Renal pelvis (tissue), 1 donor: ENCODE measurements at regions not wholly inside any gene's neighbourhood (a gene's known extent, or its start where the extent isn't known, plus 50 kb on each side); places are given as distances from the start of the nearest gene placed in this dataset.
"Not testable (repeated sequence)": the region's sequence is repeated elsewhere in the genome, so short reads cannot be mapped to it uniquely, and the experiment has no call there.

Experiments used
- DNase-seq: peaks from one replicate; pipeline ENCODE4 v3.0.0-alpha.2; 2013

DNA sequence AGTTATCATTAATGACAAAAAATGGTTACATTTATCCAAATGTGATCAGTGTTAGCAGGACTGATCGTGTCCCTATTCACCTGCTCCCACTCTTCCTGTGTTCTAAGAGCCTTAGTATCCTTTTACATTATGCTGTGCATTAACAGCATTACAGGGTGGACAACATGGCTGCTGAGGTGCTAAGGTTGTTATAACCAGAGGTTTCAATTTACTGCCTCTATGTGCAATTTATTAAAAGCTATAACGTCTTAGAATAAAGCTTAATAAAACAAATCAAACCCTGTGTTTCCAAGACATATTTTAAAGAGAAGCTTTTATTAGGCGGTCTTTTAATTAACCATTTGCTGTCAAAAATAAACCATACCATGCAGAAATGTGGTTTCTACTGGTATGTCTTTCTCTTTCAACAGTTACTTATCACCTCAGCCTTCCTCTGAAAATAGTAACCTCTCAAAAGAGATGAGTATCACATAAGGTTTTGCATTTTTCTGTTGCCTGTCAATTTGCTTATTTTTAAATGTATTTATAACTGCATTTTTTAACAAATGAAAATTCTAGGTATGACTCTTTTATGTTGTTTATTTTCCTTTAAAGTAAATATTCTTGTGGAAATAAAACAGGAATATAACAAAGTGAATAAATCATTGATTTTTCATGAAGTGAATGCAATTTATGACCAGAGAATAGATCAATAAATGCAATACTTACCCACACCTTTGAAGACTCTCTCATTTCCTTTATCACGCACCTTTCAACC lies 849.8 kb upstream of the SORCS1 start:
- DNase-seq = no peak

DNA sequence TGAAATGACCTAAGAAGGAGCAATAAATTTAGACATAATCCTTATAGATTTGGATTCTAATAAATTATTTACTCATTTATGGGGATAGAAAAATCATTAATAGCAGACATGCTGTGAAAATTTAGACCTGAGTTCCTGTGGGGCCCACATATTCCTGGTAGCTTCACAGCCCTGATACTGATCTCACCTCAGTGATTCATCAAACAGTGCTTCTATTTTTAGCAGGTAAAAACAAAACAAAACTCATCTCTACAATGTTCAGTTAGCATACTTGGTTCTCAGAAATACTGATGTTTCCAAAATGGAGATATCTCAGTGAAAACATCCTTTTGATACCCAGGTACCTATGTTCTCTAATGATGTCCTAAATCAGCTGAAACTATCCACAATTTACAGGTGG lies 841.1 kb upstream of the SORCS1 start:
- DNase-seq = no peak

DNA sequence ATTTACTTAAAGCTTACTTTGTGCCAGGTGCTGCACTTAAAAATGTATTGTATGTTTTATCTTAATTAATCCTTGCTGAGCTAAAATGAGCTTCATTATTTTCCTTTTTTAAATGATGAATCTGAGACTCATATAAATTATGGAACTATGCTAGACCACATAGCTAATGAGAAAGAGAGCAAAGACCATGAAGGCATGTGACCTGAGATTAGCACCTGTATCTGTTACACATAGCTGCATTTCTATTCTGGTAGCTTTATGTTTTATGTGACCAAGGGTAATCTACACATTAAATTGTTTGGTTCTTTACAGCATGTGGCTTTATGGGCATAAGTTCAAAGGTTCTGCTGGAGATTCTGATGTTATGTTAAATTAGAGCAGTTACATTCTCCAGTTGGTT lies 839.1 kb upstream of the SORCS1 start:
- no peak for DNase-seq

DNA sequence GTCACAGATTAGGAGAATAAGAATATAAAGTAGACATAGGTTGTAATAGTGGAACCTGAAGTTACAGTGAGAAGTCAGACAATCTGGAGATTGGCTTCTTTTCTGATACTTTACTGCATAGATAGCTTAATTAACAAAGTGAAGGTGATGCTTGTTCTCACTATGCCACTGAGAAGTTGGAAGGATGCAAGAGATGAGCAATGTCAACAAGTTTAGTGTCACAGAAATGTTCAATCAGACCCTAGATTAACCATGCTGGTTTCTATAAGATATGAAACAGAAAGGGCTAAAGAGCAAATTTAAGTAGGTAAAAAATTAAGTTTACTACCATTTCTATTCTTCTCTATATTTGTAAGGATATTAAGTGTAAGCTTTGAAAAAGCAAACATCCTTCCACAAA lies 838.6 kb upstream of the SORCS1 start:
- no peak for DNase-seq

DNA sequence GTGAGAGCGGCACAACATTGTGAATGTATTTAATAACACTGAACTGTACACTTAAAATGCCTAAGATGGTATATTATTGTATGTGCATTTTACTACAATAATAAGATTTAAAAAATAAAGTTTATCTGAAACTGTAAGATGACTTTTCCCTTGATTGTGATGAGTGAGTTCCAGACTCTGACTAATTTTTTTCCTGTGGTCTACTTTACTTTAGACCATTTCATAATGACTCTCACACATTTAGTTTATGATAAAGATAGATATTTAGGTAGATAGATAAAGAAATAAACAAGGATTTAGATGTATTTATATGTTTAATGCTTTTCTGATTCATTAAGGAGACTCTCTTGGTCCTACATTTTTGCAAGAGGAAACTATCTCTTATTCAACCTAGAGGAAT lies 835.9 kb upstream of the SORCS1 start:
- no peak for DNase-seq

DNA sequence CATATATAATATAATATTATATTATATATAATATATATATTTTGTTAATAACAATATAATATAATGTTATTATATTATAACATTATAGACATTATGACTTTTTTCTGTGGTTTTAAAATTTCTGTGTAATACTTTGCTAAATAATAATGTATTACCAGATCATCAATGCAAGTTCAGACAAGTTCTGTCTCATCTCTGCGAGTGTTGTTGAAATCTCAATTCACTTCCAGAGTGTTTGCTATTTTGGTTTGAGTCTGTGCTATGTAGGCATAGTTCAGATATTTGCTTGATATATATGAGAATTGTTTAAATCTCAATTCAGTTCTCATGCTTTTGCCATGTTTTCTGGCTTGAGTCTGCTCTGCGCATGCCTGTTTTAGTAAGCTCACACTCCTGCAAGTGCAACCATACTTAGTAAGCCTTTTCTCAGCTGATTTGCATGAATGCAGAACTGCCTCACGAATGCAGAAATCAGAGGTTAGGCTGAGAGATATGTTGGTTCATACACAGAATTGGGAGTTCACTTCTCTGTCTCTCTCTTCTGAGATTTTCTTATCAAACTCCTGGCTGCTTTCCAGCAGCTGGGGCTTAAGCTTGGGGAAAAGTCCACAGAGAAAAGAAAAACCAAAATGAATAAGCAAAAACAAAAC lies 830.2 kb upstream of the SORCS1 start:
- DNase-seq = no peak

DNA sequence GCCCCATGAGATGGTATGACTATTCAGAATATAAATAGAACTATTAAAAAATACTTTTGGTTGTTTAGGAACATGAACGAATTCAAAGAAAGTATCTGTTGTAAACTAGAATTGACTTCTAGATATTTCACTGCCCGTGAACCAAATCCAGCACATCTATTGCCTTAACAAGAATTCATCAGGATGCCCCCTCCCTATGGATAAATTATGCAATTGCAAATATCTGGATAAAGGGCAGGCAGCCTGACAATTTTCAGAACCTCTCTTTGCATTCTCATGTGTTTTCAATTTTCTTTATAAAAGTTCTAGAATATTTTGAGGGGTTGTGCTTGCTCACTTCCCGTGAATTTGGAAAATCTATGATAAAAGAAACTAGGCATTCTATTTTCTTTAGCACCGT lies 822.1 kb upstream of the SORCS1 start:
- DNase-seq = no peak

DNA sequence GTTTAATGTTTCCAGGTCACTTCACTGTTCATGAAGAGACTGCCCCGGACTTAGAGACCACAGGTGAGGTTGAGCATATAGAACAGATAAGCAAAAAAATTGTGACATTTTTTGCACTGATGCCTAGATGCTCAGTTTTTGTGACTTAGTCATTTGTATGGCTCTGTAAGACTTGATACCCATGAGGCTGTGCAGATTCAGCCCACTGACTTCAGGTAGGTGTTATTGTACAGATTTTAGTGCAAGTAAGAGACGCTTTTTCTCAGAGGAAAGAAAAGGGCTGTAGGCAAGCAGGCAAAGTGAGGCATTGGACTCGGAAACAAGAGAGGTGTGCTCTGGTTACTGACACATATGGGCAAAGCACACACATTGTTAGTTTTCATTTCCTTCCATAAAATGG lies 820.1 kb upstream of the SORCS1 start:
- no peak for DNase-seq

DNA sequence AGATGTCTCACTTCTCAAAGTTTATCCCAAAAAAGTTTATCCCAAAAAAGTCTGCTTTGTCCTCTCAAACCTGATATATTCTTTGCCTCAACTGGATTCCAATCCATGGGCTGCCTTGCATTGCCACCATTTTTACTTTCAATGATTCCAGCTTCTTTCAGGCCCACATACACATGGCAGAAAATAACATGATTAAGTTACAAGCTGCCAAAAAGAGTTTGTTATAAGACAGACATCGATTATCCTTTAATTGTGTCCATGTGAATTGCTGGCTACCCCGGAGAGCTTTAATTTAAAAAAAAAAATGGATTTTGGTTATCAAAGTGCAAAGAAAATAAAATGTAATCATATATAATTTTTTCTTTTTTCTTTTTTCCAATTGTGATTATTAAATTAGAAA lies 819.6 kb upstream of the SORCS1 start:
- no peak for DNase-seq

DNA sequence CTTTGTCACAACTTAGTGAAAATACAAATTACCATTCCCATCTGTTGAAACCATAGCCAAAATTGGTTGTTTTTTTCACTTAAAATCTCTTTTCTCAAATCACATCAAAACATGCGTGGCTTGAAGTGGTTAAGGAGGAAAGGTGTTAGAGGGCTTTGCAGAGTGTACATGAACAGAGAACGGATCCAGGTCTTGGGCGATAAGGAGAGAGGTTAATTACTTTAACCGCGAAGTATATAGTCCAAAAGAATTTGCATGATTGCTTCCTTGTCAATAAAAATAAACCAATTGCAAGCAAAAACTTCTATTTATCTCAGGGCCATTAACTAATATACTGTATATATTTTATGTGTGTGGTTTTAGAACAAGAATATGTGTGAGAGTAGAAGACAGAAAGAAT lies 813.9 kb upstream of the SORCS1 start:
- DNase-seq = no peak

DNA sequence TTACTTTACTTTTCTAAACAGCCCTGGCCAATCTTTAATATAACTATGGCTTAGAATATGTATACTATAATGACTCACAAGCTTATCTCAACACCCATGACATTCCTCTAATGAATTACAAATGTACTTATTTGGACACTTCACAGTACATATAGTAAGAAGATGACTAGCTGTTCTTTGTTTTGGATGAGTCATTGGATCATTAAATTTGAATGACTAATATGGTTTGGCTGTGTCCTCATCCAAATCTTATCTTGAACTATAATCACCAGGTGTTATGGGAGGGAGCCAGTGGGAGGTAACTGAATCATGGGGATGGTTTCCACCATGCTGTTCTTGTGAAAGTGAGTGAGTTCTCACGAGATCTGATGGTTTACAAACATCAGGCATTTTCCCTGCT lies 807.5 kb upstream of the SORCS1 start:
- no peak for DNase-seq

DNA sequence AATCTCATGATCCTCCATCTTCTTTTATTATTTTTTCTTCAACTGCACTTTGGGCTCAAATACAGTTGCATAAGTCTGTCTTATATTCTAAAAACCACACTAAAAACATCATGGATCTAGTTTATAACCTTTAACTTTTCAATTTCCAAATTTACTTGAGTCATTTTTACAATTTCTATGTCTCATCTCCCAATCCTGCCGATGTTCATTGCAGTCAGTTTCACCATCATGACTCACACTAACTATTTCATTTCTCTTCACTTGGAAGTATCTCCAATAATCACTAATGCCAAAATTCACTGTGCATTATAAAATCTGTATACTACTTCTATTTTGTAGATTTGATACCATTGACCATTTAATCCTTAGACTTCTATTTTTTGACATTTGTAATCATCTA lies 806.9 kb upstream of the SORCS1 start:
- DNase-seq = no peak

DNA sequence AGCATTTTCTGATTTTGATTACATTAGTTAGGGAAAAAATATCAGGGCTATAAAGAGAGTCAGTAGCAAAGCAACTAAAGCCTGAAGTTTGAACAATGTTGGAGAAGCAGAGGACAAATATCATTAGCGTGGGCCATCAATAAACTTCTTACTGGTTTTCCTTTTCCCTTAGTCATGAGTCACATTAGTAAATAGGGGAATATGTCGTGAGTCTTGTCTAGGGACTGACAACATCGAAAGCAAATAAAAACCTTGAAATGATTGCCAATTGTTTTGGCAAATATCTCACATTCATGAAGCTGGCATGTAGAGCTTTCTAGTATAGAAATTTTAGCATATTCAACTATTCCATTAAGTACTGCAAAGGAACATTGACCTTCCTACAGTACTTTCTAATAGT lies 806.0 kb upstream of the SORCS1 start:
- DNase-seq = no peak

DNA sequence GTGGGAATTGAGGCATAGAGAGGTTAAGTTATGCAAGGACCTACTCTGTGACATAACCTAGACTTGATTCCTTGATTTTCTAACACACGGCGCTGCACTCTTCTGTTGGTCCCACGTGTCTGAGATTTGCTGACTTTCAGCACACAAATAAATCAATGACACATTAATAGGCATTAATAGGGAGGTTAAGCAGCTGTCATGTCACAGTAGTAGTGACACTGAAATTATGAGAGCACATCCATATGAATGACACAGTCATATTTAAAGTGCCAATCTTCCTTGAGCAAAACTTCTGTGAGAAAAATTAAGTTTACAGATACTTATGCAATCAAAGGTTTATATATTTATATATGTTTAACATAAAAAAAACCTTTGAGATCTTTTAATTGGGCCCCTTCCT lies 805.4 kb upstream of the SORCS1 start:
- DNase-seq = no peak

DNA sequence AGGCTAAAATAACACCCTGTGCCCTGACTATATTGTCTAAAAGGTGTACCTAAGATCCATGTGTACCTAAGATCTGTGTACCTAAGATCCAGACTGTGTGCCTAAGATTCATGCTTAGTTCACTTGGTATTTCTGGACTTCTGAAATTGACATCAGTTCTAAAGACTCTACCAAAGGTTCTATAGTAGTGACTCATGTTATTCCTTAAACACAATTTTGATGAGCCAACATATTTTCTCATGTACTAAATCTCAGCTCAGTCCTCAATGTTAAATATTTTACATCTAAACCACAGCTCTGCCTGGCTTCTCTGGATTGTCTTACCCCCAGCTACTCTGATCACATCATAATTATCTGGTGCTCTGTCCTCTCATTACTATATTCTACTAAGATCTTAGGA lies 802.3 kb upstream of the SORCS1 start:
- DNase-seq = no peak

DNA sequence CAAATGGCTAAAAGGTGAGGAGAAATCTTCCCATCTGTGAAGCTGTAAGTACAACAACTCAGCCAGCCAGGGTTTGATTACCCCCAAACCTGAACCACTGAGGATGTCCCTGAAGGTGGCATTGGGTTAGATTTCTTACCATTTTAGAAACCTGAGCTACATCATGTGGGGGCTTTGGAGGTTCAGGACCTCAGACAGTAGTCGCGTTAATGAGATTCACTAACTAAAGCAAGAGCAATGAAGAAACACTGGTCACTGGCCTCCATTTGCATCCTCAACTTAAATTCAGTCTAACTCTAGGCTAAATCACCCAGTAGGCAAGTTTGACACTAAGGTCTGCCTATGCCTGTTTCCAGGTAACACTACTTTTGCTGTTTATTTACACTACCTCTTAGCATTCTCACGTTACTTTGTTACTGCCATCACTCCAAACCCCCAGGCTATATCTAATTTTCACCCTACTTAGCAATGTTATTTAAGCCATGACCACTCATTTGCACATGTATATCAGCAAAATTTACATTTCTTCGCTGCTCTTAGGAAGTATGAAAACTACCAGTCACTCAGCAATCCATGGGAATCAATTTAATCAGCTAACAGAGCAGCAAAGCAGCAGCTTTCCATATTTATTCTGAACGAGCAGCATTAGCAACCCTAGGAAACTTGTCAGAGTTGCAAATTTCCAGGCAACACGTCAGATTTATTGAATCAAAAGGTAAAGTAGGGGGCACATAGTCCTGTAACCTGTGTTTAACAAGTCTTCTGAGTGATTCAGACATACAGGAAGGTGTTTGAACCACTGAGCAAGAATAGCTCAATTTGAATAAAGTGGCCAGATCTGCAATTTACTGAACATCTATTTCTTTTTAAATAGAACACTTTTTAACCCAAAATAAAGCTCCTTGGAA lies 788.4 kb upstream of the SORCS1 start:
- no peak for DNase-seq

DNA sequence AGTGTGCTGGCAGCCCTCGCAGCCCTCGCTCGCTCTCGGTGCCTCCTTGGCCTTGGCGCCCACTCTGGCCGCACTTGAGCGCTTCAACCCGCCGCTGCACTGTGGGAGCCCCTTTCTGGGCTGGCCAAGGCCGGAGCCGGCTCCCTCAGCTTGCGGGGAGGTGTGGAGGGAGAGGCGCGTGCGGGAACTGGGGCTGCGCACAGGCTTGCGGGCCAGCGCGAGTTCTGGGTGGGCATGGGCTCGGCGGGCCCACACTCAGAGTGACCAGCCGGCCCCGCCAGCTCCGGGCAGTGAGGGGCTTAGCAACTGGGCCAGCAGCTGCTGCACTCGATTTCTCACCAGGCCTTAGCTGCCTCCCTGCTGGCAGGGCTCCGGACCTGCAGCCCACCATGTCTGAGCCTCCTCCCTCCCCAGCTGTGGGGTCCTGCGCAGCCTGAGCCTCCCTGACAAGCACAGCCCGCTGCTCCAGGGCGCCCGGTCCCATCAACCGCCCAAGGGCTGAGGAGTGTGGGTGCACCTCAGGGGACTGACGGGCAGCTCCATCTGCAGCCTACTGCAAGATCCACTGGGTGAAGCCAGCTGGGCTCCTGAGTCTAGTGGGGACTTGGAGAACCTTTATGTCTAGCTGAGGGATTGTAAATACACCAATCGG lies 786.0 kb upstream of the SORCS1 start:
- not testable (repeated sequence) for DNase-seq

DNA sequence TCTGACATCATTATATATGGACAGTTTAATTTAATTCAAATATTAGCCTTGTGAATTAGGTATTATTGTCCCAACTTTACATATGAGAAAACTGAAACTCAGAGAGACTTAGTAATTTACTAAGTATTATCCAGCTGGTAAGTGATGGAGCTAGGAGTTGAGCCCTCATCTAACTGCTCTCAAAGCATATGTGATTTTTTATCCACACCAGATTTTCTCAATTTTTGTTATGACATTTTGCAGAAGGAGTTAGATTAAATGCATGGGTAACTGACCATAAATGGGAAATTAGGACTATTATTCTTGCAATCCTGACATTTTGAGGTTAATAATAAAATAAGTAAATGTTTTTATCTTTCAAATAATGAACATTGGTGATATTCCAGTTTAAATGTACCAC lies 778.3 kb upstream of the SORCS1 start:
- DNase-seq = no peak

DNA sequence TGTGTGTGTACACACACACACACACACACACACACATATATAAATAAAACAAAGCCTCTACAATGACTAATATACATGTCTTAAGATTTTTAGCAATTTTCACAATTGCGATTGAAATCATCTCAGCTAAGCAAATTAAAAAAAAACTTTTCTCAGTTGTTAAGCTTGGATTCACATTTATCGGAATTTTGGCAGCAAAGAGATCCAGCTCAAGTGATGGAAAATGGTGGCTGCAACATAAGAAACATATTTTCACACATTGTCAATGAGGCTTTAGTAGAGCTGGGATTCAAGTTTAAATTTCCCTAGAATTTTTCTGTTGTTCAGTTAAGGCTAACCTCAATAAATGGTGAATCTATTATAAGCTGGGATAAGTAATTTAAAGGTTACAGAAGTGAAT lies 768.6 kb upstream of the SORCS1 start:
- DNase-seq = no peak

DNA sequence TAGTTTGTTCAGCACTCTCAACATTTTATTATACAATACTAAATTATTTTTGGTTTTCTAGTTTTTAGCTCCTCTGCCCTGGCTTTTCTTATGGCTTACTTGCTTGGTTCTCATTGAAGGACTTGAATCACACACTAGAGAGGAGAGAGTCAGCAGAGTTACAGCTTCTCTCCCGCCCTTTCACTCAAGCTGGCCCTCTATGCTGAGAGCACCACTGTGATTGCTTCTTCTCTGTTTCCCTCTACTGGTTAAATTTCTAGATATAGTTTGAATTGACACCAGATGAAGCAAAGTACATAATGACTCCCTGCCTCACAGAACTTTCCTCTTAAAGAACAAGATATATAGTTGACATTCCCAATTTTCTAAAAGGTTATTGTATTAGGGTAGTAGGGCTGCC lies 767.3 kb upstream of the SORCS1 start:
- DNase-seq = no peak

DNA sequence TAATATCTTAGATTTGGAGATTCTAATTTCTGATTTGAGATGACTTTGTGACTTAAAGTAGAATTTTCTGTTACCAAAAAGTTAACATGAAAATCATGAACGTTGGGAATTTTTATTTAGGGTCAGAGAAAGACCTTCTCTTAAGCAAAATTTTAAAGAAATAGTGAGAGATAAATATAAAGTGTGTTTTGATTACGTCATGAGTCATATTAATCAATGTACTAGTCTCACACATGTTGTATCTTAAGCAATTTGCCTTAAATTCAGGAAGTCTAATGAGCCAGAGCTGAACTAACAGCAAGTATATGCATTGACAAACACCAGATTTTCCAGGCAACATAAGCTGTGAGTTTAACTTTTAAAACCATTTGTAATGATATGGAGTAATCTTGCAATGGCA lies 765.5 kb upstream of the SORCS1 start:
- no peak for DNase-seq

DNA sequence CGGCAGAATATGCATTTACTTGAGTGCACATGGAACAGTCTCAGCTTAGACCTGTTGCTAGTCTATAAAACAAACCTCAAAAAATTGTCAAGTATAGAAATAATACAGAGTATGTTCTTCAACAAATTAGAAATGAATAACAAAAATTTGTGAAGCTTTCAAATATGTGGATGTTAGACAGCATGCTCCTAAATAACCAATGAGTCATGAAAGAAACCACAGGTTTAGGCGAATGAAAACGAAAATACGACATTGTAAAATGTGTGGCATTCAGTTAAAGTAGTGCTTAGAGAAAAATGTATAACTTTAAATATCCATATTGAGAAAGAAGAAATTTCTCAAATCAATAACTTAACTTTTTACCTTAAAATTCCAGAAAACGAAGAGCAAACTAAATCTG lies 760.0 kb upstream of the SORCS1 start:
- DNase-seq = no peak
